AG04450 (cell line): ENCODE measurements at regions not wholly inside any gene's neighbourhood (a gene's known extent, or its start where the extent isn't known, plus 50 kb on each side); places are given as distances from the start of the nearest gene placed in this dataset.

ENCODE experiments used
- CTCF ChIA-PET: fragments of 300-600, 350-600 bp; formaldehyde crosslinking; extraction: SDS; loops from one replicate; lab custom pipeline; 2022; ENCODE audit warnings: antibody characterized with exemption, inconsistent platforms; lab: Charles Lee
- POLR2A ChIA-PET: fragments of 350-600 bp; formaldehyde crosslinking; extraction: SDS; loops from one replicate; lab custom pipeline; 2021; ENCODE audit warnings: antibody characterized with exemption, inconsistent platforms; lab: Yijun Ruan, JAX
- DNase-seq: peaks from one replicate; pipeline ENCODE4 v3.0.0-alpha.2; 2011; ENCODE audit warnings: low read depth, low spot score
- H3K27ac ChIP-seq: one replicate; pipeline ENCODE4 v1.5.1; 2012; ENCODE audit warnings: low read depth, low read length, control low read depth
- H3K27me3 ChIP-seq: one replicate; pipeline ENCODE4 v1.6.0; 2012; ENCODE audit warnings: low read length; ENCODE audit not compliant: control insufficient read depth, insufficient read depth
- H3K4me3 ChIP-seq: 2 replicates; pipeline ENCODE4 v1.5.1; 2011; ENCODE audit warnings: mild to moderate bottlenecking, low read depth, low read length, control low read depth
- H3K9me3 ChIP-seq: 2 replicates; pipeline ENCODE4 v1.5.1; 2012; ENCODE audit warnings: low read length; ENCODE audit not compliant: control insufficient read depth, insufficient read depth
- CTCF ChIP-seq: IDR thresholded peaks from 2 replicates; pipeline ENCODE4 v1.5.1; 2011; ENCODE audit warnings: low read depth, low read length, control low read depth, inconsistent platforms

- no peak for TF ChIP-seq CTCF
- Histone ChIP-seq H3K4me3 (no peak overlapping the region), H3K9me3 (no peaks in the 10 kb centered on the region), H3K27ac (no peak overlapping the region), H3K27me3 (no peaks in the 10 kb centered on the region)
- DNase-seq = no peak
- ChIA-PET POLR2A (no interaction called here), CTCF (no interaction called here)
Measured at GRCh38 chr13:76213423-76213904, 577.3 kb downstream of the LMO7 start.

- Histone ChIP-seq H3K9me3 (no peaks in the 10 kb centered on the region), H3K27me3 (no peaks in the 10 kb centered on the region), H3K4me3 (no peak overlapping the region), H3K27ac (no peak overlapping the region)
- DNase-seq = no peak
- TF ChIP-seq CTCF = no peak
- ChIA-PET CTCF (no interaction called here), POLR2A (no interaction called here)
Measured at GRCh38 chr13:76210262-76210661, 574.1 kb downstream of the LMO7 start.

- ChIA-PET POLR2A (no interaction called here), CTCF (no interaction called here)
- H3K27me3 ChIP-seq = no peaks in the 10 kb centered on the region
- TF ChIP-seq CTCF = no peak
- no peak overlapping the region for H3K4me3 ChIP-seq
- no peaks in the 10 kb centered on the region for H3K9me3 ChIP-seq
- no peak overlapping the region for H3K27ac ChIP-seq
- no peak for DNase-seq
Measured at GRCh38 chr13:76198568-76199163, 562.5 kb downstream of the LMO7 start.

GRCh38 chr13:76189882-76190519 is 553.9 kb downstream of the LMO7 start:
- no peak for DNase-seq
- CTCF ChIA-PET = no interaction called here
- no peak for TF ChIP-seq CTCF

GRCh38 chr13:76175961-76176725 is 540.0 kb downstream of the LMO7 start:
- no peak for DNase-seq
- H3K9me3 ChIP-seq = 0 out of 2 replicates have a peak, but pooled peaks cover 2% of the 10 kb centered on the region
- no peak for TF ChIP-seq CTCF
- H3K27me3 ChIP-seq = no peaks in the 10 kb centered on the region
- POLR2A ChIA-PET = no interaction called here
- no peak overlapping the region for H3K27ac ChIP-seq
- no peak overlapping the region for H3K4me3 ChIP-seq
- CTCF ChIA-PET = no interaction called here

More at GRCh38 chr13:76189882-76190519, 553.9 kb downstream of the LMO7 start:
- no peak overlapping the region for H3K4me3 ChIP-seq
- H3K9me3 ChIP-seq = peaks cover 3% of the 10 kb centered on the region; the same call in 1 of the 2 replicates
- peaks cover 4% of the 10 kb centered on the region for H3K27me3 ChIP-seq
- POLR2A ChIA-PET = no interaction called here
- no peak overlapping the region for H3K27ac ChIP-seq
